Smooth muscle cell (in vitro differentiated cells): ENCODE measurements at regions not wholly inside any gene's neighbourhood (a gene's known extent, or its start where the extent isn't known, plus 50 kb on each side); places are given as distances from the start of the nearest gene placed in this dataset.
A peak's percentile ranks its signal among the peaks of the same experiment; 100 is the strongest.

ENCODE experiments used
- DNase-seq: peaks from one replicate; lab custom pipeline; 2025; ENCODE audit not compliant: unreplicated experiment; lab: John Stamatoyannopoulos, UW
- H2AFZ ChIP-seq: fragments of 200-600 bp; sonication (generic); 2 replicates; pipeline ENCODE4 v1.6.0; 2016; ENCODE audit warnings: antibody characterized with exemption, low read depth, mild to moderate bottlenecking
- H3F3A ChIP-seq: fragments of 200-600 bp; sonication (generic); 2 replicates; pipeline ENCODE4 v1.6.0; 2017; ENCODE audit warnings: antibody characterized with exemption, low read depth
- H3K27ac ChIP-seq: fragments of 200-600 bp; sonication (generic); 2 replicates; pipeline ENCODE4 v1.5.1; 2016; ENCODE audit warnings: low read depth, mild to moderate bottlenecking
- H3K27me3 ChIP-seq: fragments of 200-600 bp; sonication (generic); 2 replicates; pipeline ENCODE4 v1.6.1; 2016; ENCODE audit warnings: low read depth, mild to moderate bottlenecking
- H3K36me3 ChIP-seq: fragments of 200-600 bp; sonication (generic); 2 replicates; pipeline ENCODE4 v1.5.1; 2016; ENCODE audit warnings: low read depth
- H3K4me1 ChIP-seq: fragments of 200-600 bp; sonication (generic); 2 replicates; pipeline ENCODE4 v1.5.1; 2016; ENCODE audit warnings: low read depth
- H3K4me2 ChIP-seq: fragments of 200-600 bp; sonication (generic); 2 replicates; pipeline ENCODE4 v1.6.0; 2016; ENCODE audit warnings: mild to moderate bottlenecking
- H3K4me3 ChIP-seq: fragments of 200-600 bp; sonication (generic); 2 replicates; pipeline ENCODE4 v1.5.1; 2016; ENCODE audit warnings: mild to moderate bottlenecking
- H3K79me2 ChIP-seq: fragments of 200-600 bp; sonication (generic); 2 replicates; pipeline ENCODE4 v1.6.0; 2016; ENCODE audit warnings: low read depth, mild to moderate bottlenecking
- H3K9ac ChIP-seq: fragments of 200-600 bp; sonication (generic); 2 replicates; pipeline ENCODE4 v1.6.0; 2016; ENCODE audit warnings: low read depth
- H3K9me3 ChIP-seq: fragments of 200-600 bp; sonication (generic); replicated peaks from 2 replicates; pipeline ENCODE4 v1.5.1; 2016; ENCODE audit warnings: low read depth
- H4K20me1 ChIP-seq: fragments of 200-600 bp; sonication (generic); 2 replicates; pipeline ENCODE4 v1.6.0; 2016; ENCODE audit warnings: low read depth
- WGBS: methylation state at CpG from one replicate; pipeline ENCODE4 v1.1.7; 2016; ENCODE audit warnings: low lambda C conversion rate; 5-methylcytosine and 5-hydroxymethylcytosine counted together
- TF ChIP-seq, protein P1 (sequence below): fragments of 200-600 bp; sonication (generic); IDR thresholded peaks from 2 replicates; pipeline ENCODE4 v1.5.1; 2017; ENCODE audit warnings: borderline replicate concordance, mild to moderate bottlenecking, antibody characterized with exemption; ENCODE audit not compliant: insufficient read depth, poor library complexity, severe bottlenecking

DNA sequence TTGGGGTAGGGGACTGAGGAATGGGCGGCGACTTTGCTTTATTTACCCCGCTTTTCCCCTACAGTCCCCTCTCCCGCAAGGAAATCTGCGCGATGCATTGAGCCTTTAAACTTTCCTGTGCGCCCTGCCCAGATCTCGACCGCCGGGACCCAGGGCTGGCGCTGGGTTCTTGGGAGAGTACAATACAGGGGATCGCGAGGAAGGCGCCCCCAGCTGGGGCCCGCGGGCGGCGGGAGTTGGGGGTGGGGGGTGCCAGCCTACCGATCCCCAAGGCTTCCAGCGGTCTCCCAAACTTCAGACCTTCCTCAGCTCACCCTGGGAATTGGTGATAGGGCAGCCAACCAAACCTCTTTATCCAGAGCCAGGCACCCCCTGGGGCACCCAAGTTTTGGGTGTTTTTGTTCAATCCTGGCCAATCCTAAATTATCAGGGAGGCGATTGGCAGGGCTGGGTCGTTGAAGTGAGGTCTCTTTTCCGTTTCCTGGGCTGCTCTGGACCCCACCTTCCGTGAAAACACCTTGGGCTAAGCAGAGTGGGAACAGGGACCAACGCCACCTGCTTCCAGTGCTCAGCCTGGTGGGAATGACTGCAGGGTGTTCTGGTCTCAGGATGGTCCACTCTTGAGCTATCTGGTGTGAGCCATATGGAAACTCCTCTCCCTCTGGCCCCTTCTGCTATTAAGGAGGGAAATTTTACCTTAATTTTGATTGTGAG lies 51.4 kb upstream of the DAB2IP start:
- no peaks in the 10 kb centered on the region for H3K9me3 ChIP-seq
- H3K79me2 ChIP-seq = peaks cover 7% of the 10 kb centered on the region
- TF ChIP-seq, protein P1, sequence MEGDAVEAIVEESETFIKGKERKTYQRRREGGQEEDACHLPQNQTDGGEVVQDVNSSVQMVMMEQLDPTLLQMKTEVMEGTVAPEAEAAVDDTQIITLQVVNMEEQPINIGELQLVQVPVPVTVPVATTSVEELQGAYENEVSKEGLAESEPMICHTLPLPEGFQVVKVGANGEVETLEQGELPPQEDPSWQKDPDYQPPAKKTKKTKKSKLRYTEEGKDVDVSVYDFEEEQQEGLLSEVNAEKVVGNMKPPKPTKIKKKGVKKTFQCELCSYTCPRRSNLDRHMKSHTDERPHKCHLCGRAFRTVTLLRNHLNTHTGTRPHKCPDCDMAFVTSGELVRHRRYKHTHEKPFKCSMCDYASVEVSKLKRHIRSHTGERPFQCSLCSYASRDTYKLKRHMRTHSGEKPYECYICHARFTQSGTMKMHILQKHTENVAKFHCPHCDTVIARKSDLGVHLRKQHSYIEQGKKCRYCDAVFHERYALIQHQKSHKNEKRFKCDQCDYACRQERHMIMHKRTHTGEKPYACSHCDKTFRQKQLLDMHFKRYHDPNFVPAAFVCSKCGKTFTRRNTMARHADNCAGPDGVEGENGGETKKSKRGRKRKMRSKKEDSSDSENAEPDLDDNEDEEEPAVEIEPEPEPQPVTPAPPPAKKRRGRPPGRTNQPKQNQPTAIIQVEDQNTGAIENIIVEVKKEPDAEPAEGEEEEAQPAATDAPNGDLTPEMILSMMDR = no peak
- H3K4me3 ChIP-seq = peak overlapping the region; percentile 71
- H4K20me1 ChIP-seq = peaks cover 20% of the 10 kb centered on the region
- 8% methylated on average over 24 of the region's 25 CpGs for WGBS
- H3K27me3 ChIP-seq = no peaks in the 10 kb centered on the region
- no peak overlapping the region for H3K27ac ChIP-seq
- peak overlapping the region; percentile 99 for H3K4me2 ChIP-seq
- no peak for DNase-seq
- H3K9ac ChIP-seq = peak overlapping the region; percentile 18
- H3F3A ChIP-seq = peaks cover 20% of the 10 kb centered on the region
- H3K4me1 ChIP-seq = no peaks in the 10 kb centered on the region
- no peaks in the 10 kb centered on the region for H3K36me3 ChIP-seq
- H2AFZ ChIP-seq = peak overlapping the region; percentile 55

DNA sequence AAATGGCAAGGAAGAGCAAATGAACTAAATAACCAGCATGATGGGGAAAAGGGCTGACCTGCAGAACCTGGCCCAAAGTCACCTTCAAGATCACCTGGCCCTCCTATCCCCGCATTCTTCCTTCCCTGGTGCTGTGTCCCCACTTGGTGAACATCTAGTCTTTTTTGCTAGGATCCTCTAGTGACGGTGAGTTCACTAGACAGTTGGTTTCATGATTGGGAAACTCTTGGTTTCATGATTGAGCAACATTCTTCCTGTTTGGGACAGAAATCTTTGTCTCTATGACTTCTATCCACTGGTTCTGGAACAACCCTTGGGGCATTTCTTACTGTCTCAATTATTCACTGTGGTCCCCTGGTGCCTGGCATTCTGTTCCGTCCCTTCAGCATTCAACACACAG lies 50.2 kb upstream of the DAB2IP start:
- H3K9ac ChIP-seq = no peak overlapping the region
- peaks cover 15% of the 10 kb centered on the region for H3K79me2 ChIP-seq
- WGBS = 38% methylated on average over 3 of the region's 3 CpGs
- H3F3A ChIP-seq = peaks cover 20% of the 10 kb centered on the region
- H3K27me3 ChIP-seq = no peaks in the 10 kb centered on the region
- H3K9me3 ChIP-seq = no peaks in the 10 kb centered on the region
- H3K4me1 ChIP-seq = no peaks in the 10 kb centered on the region
- H2AFZ ChIP-seq = no peak overlapping the region
- no peak overlapping the region for H3K27ac ChIP-seq
- no peak overlapping the region for H3K4me3 ChIP-seq
- H4K20me1 ChIP-seq = peaks cover 25% of the 10 kb centered on the region
- no peak overlapping the region for H3K4me2 ChIP-seq
- TF ChIP-seq, protein P1 = no peak
- no peaks in the 10 kb centered on the region for H3K36me3 ChIP-seq
- no peak for DNase-seq
